ENCODE measurements at regions not wholly inside any gene's neighbourhood (a gene's known extent, or its start where the extent isn't known, plus 50 kb on each side); places are given as distances from the start of the nearest gene placed in this dataset.

DNA sequence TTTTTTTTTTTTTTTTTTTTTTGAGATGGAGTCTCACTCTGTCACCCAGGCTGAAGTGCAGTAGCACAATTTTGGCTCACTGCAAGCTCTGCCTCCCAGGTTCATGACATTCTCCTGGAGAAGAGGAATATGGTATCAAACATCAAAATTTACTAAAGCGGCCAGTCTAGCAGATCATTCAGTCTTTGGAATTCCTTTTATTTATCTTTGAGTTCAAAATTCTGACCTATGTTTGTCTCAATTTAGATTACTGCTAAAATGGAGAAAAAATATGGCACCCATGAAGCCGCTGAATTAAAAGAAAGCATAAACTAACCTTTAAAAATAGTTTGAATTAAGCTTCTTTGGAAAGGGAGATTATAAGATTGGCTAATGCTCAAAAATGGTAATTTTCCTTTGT lies 64.5 kb upstream of the EGLN3 start:
- Histone ChIP-seq H4K20me1 (ENCODE audit: insufficient read depth) (no peaks in the 10 kb centered on the region), H3K9ac (no peak overlapping the region), H3K79me2 (ENCODE audit: insufficient read depth, low read depth) (no peaks in the 10 kb centered on the region), H2AFZ (ENCODE audit: low read depth) (no peak overlapping the region), H3K4me2 (no peak overlapping the region), H3K27me3 (ENCODE audit: insufficient read depth, low read depth) (no peaks in the 10 kb centered on the region), H3K4me3 (IDR thresholded peaks at IDR 0.05; ENCODE audit: insufficient read depth, low read depth, low read length) (no peak overlapping the region), H3K27ac (no peak overlapping the region), H3K36me3 (ENCODE audit: insufficient read depth) (no peaks in the 10 kb centered on the region), H3K4me1 (ENCODE audit: low read depth, poor library complexity, severe bottlenecking) (no peaks in the 10 kb centered on the region)
- TF ChIP-seq, protein P1, sequence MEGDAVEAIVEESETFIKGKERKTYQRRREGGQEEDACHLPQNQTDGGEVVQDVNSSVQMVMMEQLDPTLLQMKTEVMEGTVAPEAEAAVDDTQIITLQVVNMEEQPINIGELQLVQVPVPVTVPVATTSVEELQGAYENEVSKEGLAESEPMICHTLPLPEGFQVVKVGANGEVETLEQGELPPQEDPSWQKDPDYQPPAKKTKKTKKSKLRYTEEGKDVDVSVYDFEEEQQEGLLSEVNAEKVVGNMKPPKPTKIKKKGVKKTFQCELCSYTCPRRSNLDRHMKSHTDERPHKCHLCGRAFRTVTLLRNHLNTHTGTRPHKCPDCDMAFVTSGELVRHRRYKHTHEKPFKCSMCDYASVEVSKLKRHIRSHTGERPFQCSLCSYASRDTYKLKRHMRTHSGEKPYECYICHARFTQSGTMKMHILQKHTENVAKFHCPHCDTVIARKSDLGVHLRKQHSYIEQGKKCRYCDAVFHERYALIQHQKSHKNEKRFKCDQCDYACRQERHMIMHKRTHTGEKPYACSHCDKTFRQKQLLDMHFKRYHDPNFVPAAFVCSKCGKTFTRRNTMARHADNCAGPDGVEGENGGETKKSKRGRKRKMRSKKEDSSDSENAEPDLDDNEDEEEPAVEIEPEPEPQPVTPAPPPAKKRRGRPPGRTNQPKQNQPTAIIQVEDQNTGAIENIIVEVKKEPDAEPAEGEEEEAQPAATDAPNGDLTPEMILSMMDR (conservative IDR thresholded peaks at IDR 0.05; ENCODE audit: low read depth, low read length), result no peak

DNA sequence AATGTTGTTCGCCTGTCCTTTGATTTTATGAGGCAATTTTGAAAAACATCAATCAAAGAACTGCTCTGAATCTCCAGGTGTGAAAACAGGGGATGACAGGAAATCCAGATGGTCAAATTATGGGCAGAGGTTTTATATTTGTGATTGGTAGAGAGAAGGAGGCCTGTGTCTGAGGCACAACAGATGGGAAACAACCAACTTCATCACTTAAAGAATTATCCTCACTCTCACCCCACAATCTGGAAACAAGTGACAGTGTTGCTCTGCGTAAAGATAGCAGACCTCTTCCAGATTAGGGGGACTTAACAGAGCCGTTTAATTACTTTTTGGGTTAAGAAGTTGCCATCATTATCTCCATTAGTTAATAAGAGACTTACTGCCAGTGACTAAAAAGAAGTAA lies 64.1 kb upstream of the EGLN3 start:
- H3K9ac ChIP-seq, result no peak overlapping the region
- TF ChIP-seq, protein P1 (conservative IDR thresholded peaks at IDR 0.05; ENCODE audit: low read depth, low read length), result no peak
- no peaks in the 10 kb centered on the region for H3K27me3 ChIP-seq (ENCODE audit: insufficient read depth, low read depth)
- H4K20me1 ChIP-seq (ENCODE audit: insufficient read depth), result no peaks in the 10 kb centered on the region
- H3K4me1 ChIP-seq (ENCODE audit: low read depth, poor library complexity, severe bottlenecking), result no peaks in the 10 kb centered on the region
- no peak overlapping the region for H3K4me2 ChIP-seq
- no peak overlapping the region for H3K4me3 ChIP-seq (IDR thresholded peaks at IDR 0.05; ENCODE audit: insufficient read depth, low read depth, low read length)
- no peaks in the 10 kb centered on the region for H3K36me3 ChIP-seq (ENCODE audit: insufficient read depth)
- no peaks in the 10 kb centered on the region for H3K79me2 ChIP-seq (ENCODE audit: insufficient read depth, low read depth)
- H2AFZ ChIP-seq (ENCODE audit: low read depth), result no peak overlapping the region
- no peak overlapping the region for H3K27ac ChIP-seq

DNA sequence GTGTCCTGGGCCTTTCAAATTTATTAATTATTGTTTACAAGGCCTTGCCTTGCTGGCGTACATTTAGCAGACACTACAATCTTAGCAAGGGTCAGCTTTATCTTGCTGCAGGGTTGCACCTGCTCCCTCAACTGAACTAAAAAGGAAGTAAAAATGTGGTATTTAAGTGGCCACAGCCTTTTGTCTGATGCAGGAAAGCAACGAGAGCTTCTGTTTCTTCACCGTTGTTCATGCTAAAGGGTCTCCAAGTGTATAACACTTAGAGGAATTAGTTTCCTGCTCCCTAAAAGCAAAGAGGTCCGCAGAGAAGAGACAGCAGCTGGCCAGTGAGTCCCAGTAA lies 62.8 kb upstream of the EGLN3 start:
- Histone ChIP-seq H3K27ac (no peak overlapping the region), H3K9ac (no peak overlapping the region), H3K27me3 (ENCODE audit: insufficient read depth, low read depth) (no peaks in the 10 kb centered on the region), H3K36me3 (ENCODE audit: insufficient read depth) (no peaks in the 10 kb centered on the region), H4K20me1 (ENCODE audit: insufficient read depth) (no peaks in the 10 kb centered on the region), H3K4me2 (no peak overlapping the region), H2AFZ (ENCODE audit: low read depth) (no peak overlapping the region), H3K4me1 (ENCODE audit: low read depth, poor library complexity, severe bottlenecking) (no peaks in the 10 kb centered on the region), H3K4me3 (IDR thresholded peaks at IDR 0.05; ENCODE audit: insufficient read depth, low read depth, low read length) (no peak overlapping the region), H3K79me2 (ENCODE audit: insufficient read depth, low read depth) (no peaks in the 10 kb centered on the region)
- TF ChIP-seq, protein P1 (conservative IDR thresholded peaks at IDR 0.05; ENCODE audit: low read depth, low read length), result no peak

DNA sequence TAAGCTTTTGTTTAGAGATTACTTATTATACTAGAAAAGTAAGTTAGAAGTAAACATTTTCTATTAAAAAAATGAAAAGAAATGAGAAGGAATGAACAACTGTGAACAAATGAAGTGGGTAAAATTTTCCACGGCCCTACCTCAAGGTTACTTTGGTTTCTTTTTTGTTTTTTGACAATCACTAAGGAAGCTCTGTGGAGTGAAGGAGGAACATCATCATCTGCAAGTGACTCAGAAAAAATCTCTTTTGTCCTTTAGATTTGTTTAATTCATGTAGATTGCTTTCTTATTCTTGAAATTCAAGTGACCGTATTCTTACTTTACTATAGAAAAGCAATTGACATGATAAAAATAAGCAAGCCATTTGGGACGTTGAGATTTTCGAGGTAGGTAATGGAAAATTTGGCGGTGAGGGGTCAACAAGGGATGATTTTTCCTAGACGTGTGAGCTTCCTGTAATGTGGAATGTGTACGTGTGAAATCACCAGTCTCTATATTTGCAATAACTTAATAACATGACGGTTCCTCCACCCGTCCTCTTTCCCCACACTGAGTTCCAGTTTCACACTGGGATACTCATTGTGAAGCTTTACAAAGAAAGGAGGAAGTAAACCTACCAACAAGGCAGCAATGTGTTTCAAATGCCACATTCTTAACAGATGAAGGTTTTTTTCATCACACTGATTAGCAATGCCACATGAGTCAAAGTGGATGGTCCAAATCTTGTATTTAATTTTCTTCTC lies 62.3 kb upstream of the EGLN3 start:
- Histone ChIP-seq H3K4me3 (IDR thresholded peaks at IDR 0.05; ENCODE audit: insufficient read depth, low read depth, low read length) (no peak overlapping the region), H3K9ac (no peak overlapping the region), H3K36me3 (ENCODE audit: insufficient read depth) (no peaks in the 10 kb centered on the region), H3K4me2 (no peak overlapping the region), H3K4me1 (ENCODE audit: low read depth, poor library complexity, severe bottlenecking) (no peaks in the 10 kb centered on the region), H2AFZ (ENCODE audit: low read depth) (no peak overlapping the region), H4K20me1 (ENCODE audit: insufficient read depth) (no peaks in the 10 kb centered on the region), H3K79me2 (ENCODE audit: insufficient read depth, low read depth) (no peaks in the 10 kb centered on the region), H3K27ac (no peak overlapping the region), H3K27me3 (ENCODE audit: insufficient read depth, low read depth) (no peaks in the 10 kb centered on the region)
- TF ChIP-seq, protein P1 (conservative IDR thresholded peaks at IDR 0.05; ENCODE audit: low read depth, low read length), result no peak

Data from KMS-11 (cell line).